HepG2 (cell line): ENCODE measurements at regions not wholly inside any gene's neighbourhood (a gene's known extent, or its start where the extent isn't known, plus 50 kb on each side); places are given as distances from the start of the nearest gene placed in this dataset.

Experiments
- ATAC-seq: fragments of 200-7000 bp; cut with Tn5 transposase; 3 replicates; pipeline ENCODE4 v1.9.1; 2020; ENCODE audit warnings: mild to moderate bottlenecking, moderate library complexity
- BruUV-seq: library from RNA; stranded (reverse); fragments of 400-500 nt; replicated peaks from 2 replicates; lab custom pipeline; 2021; lab: Mats Ljungman, UMichigan
- CTCF ChIA-PET: fragments of 300-600 bp; formaldehyde crosslinking; extraction: SDS; loops from one replicate; lab custom pipeline; 2021; ENCODE audit warnings: low total read pairs, inconsistent platforms, low intra/inter-chr PET ratio; lab: Yijun Ruan, JAX
- POLR2A ChIA-PET: fragments of 350-600 bp; sonication (Branson Sonifier 250); formaldehyde crosslinking; loops from one replicate; lab custom pipeline; 2020; ENCODE audit warnings: antibody characterized with exemption, inconsistent platforms; lab: Yijun Ruan, JAX
- DNase-seq: peaks from one replicate; pipeline ENCODE4 v3.0.0-alpha.2; 2015; ENCODE audit warnings: low spot score
- FAIRE-seq: peaks from 3 replicates; lab custom pipeline; 2011; peaks lifted over from hg19 to GRCh38; lab: Jason Lieb, UNC
- H2AFZ ChIP-seq: one replicate; pipeline ENCODE4 v1.6.1; 2011; ENCODE audit warnings: low read length, inconsistent platforms
- H3K27ac ChIP-seq: fragments of 300-600 bp; 3 replicates; pipeline ENCODE4 v1.8.0; 2011; ENCODE audit warnings: mixed run types, mild to moderate bottlenecking, mixed read lengths, low read length, inconsistent platforms; ENCODE audit not compliant: insufficient read depth; ENCODE audit errors: extremely low read length
- H3K27me3 ChIP-seq, 2 experiments: fragments of 200-600 bp in 1 of 2; 2 replicates in 1 of 2; 3 replicates in 1 of 2; pipeline versions ENCODE4 v1.6.0 to v1.8.0; 2011; ENCODE audit warnings: low read length in 2 of 2, mild to moderate bottlenecking in 2 of 2, moderate library complexity in 2 of 2, inconsistent platforms in 1 of 2; ENCODE audit not compliant: insufficient read depth in 2 of 2, control insufficient read depth in 1 of 2
- H3K36me3 ChIP-seq, 2 experiments: fragments of 200-600 bp in 1 of 2; replicated peaks in 1 of 2; 2 replicates in 1 of 2; 3 replicates in 1 of 2; pipeline versions ENCODE4 v1.5.1 to v1.8.0; 2011; ENCODE audit warnings: low read length in 2 of 2, inconsistent platforms in 1 of 2; ENCODE audit not compliant: insufficient read depth in 2 of 2, control insufficient read depth in 1 of 2
- H3K4me1 ChIP-seq: 2 replicates; pipeline ENCODE4 v1.5.1; 2012; ENCODE audit warnings: low read length, inconsistent platforms; ENCODE audit not compliant: insufficient read depth
- H3K4me2 ChIP-seq: 2 replicates; pipeline ENCODE4 v1.6.0; 2011; ENCODE audit warnings: low read depth, low read length, inconsistent platforms
- H3K4me3 ChIP-seq, 3 experiments: fragments of 200-600 bp in 1 of 3; sonication (generic), shearing (Covaris generic) in 1 of 3; replicated peaks in 1 of 3; 2 replicates each; pipeline ENCODE4 v1.5.1; 2011 to 2016; ENCODE audit warnings: low read length in 3 of 3, inconsistent platforms in 2 of 3, low read depth in 2 of 3, mild to moderate bottlenecking in 2 of 3, control low read depth in 1 of 3, mixed read lengths in 1 of 3; ENCODE audit not compliant: insufficient read depth in 1 of 3
- H3K79me2 ChIP-seq: one replicate; pipeline ENCODE4 v1.6.1; 2011; ENCODE audit warnings: low read length, inconsistent platforms; ENCODE audit not compliant: insufficient read depth
- H3K9ac ChIP-seq: 2 replicates; pipeline ENCODE4 v1.6.0; 2011; ENCODE audit warnings: mild to moderate bottlenecking, low read depth, low read length, inconsistent platforms; ENCODE audit not compliant: insufficient read depth
- H3K9me3 ChIP-seq: 2 replicates; pipeline ENCODE4 v1.5.1; 2012; ENCODE audit warnings: mild to moderate bottlenecking, low read length
- H4K20me1 ChIP-seq: 2 replicates; pipeline ENCODE4 v1.6.0; 2011; ENCODE audit warnings: inconsistent platforms, mild to moderate bottlenecking, low read length, moderate library complexity; ENCODE audit not compliant: insufficient read depth
- ARID5B ChIP-seq: IDR thresholded peaks from 2 replicates; pipeline ENCODE4 v1.4.0; 2020; ENCODE audit warnings: mild to moderate bottlenecking, missing genetic modification reagents
- WGBS: methylation state at CpG from one replicate; pipeline ENCODE4 v1.1.6; 2017; ENCODE audit warnings: low lambda C conversion rate; 5-methylcytosine and 5-hydroxymethylcytosine counted together
- in situ Hi-C: cut with HindIII; loops from 2 replicates; pipeline ENCODE4 v1.10.0; 2017; ENCODE audit warnings: low pct_unique_long_range_greater_than_20kb; ENCODE audit not compliant: extremely low pct_ligation_motif_present
- intact Hi-C: fragments of 100-400 bp; cut with micrococcal nuclease; formaldehyde crosslinking; loops from one replicate; pipeline ENCODE4 v1.10.0; 2022; ENCODE audit not compliant: unreplicated experiment
- TF ChIP-seq, protein P1 (sequence below): sonication (generic); formaldehyde crosslinking; IDR thresholded peaks from 2 replicates; pipeline ENCODE4 v1.4.0; 2020; ENCODE audit warnings: missing genetic modification reagents
- TF ChIP-seq, protein P2 (sequence below): sonication (generic); formaldehyde crosslinking; IDR thresholded peaks from 2 replicates; pipeline ENCODE4 v1.5.1; 2020; ENCODE audit warnings: mild to moderate bottlenecking, missing genetic modification reagents, moderate library complexity

GRCh38 chr7:131943646-131944045 lies 387.2 kb upstream of the PODXL start:
- no TSS peak for BruUV-seq
- 2% methylated on average over 7 of the region's 7 CpGs for WGBS
- FAIRE-seq = no peak
- H3K9me3 ChIP-seq = no peaks in the 10 kb centered on the region
- ATAC-seq = no peak
- DNase-seq = no peak
- H3K4me2 ChIP-seq = no peak overlapping the region
- no peaks in the 10 kb centered on the region for H3K36me3 ChIP-seq
- CTCF ChIA-PET = no interaction called here
- no peak overlapping the region for H3K27ac ChIP-seq
- H3K4me3 ChIP-seq = no peak overlapping the region
- POLR2A ChIA-PET = no interaction called here
- intact Hi-C loops (no loop called here), in situ Hi-C loops (loop anchor here (10.0 kb wide), 1 partner anchor 211 kb away; no protein-coding TSS in a partner anchor)
- H3K27me3 ChIP-seq = peaks cover 4 to 38% of the 10 kb centered on the region in 2 experiments; a peak in 4 of 5 replicates
- H3K79me2 ChIP-seq = no peaks in the 10 kb centered on the region
- no peak overlapping the region for H2AFZ ChIP-seq
- H4K20me1 ChIP-seq = no peaks in the 10 kb centered on the region
- H3K9ac ChIP-seq = no peak overlapping the region
- H3K4me1 ChIP-seq = peaks cover 19% of the 10 kb centered on the region
- TF ChIP-seq, protein P1, sequence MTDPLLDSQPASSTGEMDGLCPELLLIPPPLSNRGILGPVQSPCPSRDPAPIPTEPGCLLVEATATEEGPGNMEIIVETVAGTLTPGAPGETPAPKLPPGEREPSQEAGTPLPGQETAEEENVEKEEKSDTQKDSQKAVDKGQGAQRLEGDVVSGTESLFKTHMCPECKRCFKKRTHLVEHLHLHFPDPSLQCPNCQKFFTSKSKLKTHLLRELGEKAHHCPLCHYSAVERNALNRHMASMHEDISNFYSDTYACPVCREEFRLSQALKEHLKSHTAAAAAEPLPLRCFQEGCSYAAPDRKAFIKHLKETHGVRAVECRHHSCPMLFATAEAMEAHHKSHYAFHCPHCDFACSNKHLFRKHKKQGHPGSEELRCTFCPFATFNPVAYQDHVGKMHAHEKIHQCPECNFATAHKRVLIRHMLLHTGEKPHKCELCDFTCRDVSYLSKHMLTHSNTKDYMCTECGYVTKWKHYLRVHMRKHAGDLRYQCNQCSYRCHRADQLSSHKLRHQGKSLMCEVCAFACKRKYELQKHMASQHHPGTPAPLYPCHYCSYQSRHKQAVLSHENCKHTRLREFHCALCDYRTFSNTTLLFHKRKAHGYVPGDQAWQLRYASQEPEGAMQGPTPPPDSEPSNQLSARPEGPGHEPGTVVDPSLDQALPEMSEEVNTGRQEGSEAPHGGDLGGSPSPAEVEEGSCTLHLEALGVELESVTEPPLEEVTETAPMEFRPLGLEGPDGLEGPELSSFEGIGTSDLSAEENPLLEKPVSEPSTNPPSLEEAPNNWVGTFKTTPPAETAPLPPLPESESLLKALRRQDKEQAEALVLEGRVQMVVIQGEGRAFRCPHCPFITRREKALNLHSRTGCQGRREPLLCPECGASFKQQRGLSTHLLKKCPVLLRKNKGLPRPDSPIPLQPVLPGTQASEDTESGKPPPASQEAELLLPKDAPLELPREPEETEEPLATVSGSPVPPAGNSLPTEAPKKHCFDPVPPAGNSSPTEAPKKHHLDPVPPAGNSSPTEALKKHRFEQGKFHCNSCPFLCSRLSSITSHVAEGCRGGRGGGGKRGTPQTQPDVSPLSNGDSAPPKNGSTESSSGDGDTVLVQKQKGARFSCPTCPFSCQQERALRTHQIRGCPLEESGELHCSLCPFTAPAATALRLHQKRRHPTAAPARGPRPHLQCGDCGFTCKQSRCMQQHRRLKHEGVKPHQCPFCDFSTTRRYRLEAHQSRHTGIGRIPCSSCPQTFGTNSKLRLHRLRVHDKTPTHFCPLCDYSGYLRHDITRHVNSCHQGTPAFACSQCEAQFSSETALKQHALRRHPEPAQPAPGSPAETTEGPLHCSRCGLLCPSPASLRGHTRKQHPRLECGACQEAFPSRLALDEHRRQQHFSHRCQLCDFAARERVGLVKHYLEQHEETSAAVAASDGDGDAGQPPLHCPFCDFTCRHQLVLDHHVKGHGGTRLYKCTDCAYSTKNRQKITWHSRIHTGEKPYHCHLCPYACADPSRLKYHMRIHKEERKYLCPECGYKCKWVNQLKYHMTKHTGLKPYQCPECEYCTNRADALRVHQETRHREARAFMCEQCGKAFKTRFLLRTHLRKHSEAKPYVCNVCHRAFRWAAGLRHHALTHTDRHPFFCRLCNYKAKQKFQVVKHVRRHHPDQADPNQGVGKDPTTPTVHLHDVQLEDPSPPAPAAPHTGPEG = no peak

- intact Hi-C loops = no loop called here
- Histone ChIP-seq H3K79me2 (no peaks in the 10 kb centered on the region), H2AFZ (no peak overlapping the region), H3K36me3 (no peaks in the 10 kb centered on the region), H3K27me3 (peaks cover 4 to 38% of the 10 kb centered on the region in 2 experiments; a peak in 4 of 5 replicates), H3K4me1 (peaks cover 15% of the 10 kb centered on the region), H3K27ac (no peak overlapping the region), H3K4me3 (no peak overlapping the region), H4K20me1 (no peaks in the 10 kb centered on the region), H3K9ac (no peak overlapping the region), H3K4me2 (no peak overlapping the region), H3K9me3 (no peaks in the 10 kb centered on the region)
- ChIA-PET POLR2A (no interaction called here), CTCF (no interaction called here)
- in situ Hi-C loops = loop anchor here (10.0 kb wide), 1 partner anchor 212 kb away; no protein-coding TSS in a partner anchor
- DNase-seq (no peak), FAIRE-seq (no peak), ATAC-seq (no peak)
- no TSS peak for BruUV-seq
- 9% methylated on average over 3 of the region's 4 CpGs for WGBS
- TF ChIP-seq, protein P2, sequence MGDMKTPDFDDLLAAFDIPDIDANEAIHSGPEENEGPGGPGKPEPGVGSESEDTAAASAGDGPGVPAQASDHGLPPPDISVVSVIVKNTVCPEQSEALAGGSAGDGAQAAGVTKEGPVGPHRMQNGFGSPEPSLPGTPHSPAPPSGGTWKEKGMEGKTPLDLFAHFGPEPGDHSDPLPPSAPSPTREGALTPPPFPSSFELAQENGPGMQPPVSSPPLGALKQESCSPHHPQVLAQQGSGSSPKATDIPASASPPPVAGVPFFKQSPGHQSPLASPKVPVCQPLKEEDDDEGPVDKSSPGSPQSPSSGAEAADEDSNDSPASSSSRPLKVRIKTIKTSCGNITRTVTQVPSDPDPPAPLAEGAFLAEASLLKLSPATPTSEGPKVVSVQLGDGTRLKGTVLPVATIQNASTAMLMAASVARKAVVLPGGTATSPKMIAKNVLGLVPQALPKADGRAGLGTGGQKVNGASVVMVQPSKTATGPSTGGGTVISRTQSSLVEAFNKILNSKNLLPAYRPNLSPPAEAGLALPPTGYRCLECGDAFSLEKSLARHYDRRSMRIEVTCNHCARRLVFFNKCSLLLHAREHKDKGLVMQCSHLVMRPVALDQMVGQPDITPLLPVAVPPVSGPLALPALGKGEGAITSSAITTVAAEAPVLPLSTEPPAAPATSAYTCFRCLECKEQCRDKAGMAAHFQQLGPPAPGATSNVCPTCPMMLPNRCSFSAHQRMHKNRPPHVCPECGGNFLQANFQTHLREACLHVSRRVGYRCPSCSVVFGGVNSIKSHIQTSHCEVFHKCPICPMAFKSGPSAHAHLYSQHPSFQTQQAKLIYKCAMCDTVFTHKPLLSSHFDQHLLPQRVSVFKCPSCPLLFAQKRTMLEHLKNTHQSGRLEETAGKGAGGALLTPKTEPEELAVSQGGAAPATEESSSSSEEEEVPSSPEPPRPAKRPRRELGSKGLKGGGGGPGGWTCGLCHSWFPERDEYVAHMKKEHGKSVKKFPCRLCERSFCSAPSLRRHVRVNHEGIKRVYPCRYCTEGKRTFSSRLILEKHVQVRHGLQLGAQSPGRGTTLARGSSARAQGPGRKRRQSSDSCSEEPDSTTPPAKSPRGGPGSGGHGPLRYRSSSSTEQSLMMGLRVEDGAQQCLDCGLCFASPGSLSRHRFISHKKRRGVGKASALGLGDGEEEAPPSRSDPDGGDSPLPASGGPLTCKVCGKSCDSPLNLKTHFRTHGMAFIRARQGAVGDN (CRISPR knock-in tag) = no peak
- TF ChIP-seq ARID5B (CRISPR knock-in tag) = no peak
Measured at GRCh38 chr7:131943211-131943610, 386.8 kb upstream of the PODXL start.
